ENCODE measurements at regions not wholly inside any gene's neighbourhood (a gene's known extent, or its start where the extent isn't known, plus 50 kb on each side); places are given as distances from the start of the nearest gene placed in this dataset.

- Histone ChIP-seq H3K4me3 (ENCODE audit: low read depth, low read length, poor library complexity, severe bottlenecking) (no peak overlapping the region), H3K4me2 (ENCODE audit: low read length) (no peak overlapping the region), H3F3A (ENCODE audit: insufficient read depth, low read length) (no peaks in the 10 kb centered on the region), H3K27me3 (ENCODE audit: insufficient read depth, low read length) (0 out of 2 replicates have a peak, but pooled peaks cover 4% of the 10 kb centered on the region), H3K36me3 (ENCODE audit: insufficient read depth, low read length) (no peaks in the 10 kb centered on the region), H2AFZ (ENCODE audit: low read length) (no peak overlapping the region), H3K27ac (ENCODE audit: low read depth, low read length, poor library complexity, severe bottlenecking) (no peak overlapping the region), H4K20me1 (ENCODE audit: insufficient read depth, low read length) (no peaks in the 10 kb centered on the region), H3K9me2 (ENCODE audit: low read depth, low read length) (no peaks in the 10 kb centered on the region), H3K79me2 (ENCODE audit: insufficient read depth, low read length) (no peaks in the 10 kb centered on the region), H3K9ac (ENCODE audit: low read length) (no peak overlapping the region), H3K4me1 (ENCODE audit: insufficient read depth, low read length, severe bottlenecking) (no peaks in the 10 kb centered on the region), H3K9me3 (ENCODE audit: low read length) (no peaks in the 10 kb centered on the region)
- TF ChIP-seq EZH2 (IDR thresholded peaks at IDR 0.05; ENCODE audit: borderline replicate concordance, low read length) = no peak
- no peak for TF ChIP-seq CTCF (IDR thresholded peaks at IDR 0.05; ENCODE audit: low read length)
Observed at GRCh38 chr11:45431046-45432018, 145.2 kb upstream of the SYT13 start.

GRCh38 chr11:45430361-45430760 lies 144.2 kb upstream of the SYT13 start:
- Histone ChIP-seq H3K4me2 (ENCODE audit: low read length) (no peak overlapping the region), H4K20me1 (ENCODE audit: insufficient read depth, low read length) (no peaks in the 10 kb centered on the region), H3K27ac (ENCODE audit: low read depth, low read length, poor library complexity, severe bottlenecking) (no peak overlapping the region), H3K9me3 (ENCODE audit: low read length) (no peaks in the 10 kb centered on the region), H3K36me3 (ENCODE audit: insufficient read depth, low read length) (no peaks in the 10 kb centered on the region), H3K4me3 (ENCODE audit: low read depth, low read length, poor library complexity, severe bottlenecking) (no peak overlapping the region), H3K9me2 (ENCODE audit: low read depth, low read length) (no peaks in the 10 kb centered on the region), H2AFZ (ENCODE audit: low read length) (no peak overlapping the region), H3K27me3 (ENCODE audit: insufficient read depth, low read length) (0 out of 2 replicates have a peak, but pooled peaks cover 4% of the 10 kb centered on the region), H3K9ac (ENCODE audit: low read length) (no peak overlapping the region), H3K79me2 (ENCODE audit: insufficient read depth, low read length) (no peaks in the 10 kb centered on the region), H3K4me1 (ENCODE audit: insufficient read depth, low read length, severe bottlenecking) (no peaks in the 10 kb centered on the region), H3F3A (ENCODE audit: insufficient read depth, low read length) (no peaks in the 10 kb centered on the region)
- TF ChIP-seq CTCF (IDR thresholded peaks at IDR 0.05; ENCODE audit: low read length) = no peak
- TF ChIP-seq EZH2 (IDR thresholded peaks at IDR 0.05; ENCODE audit: borderline replicate concordance, low read length) = no peak

GRCh38 chr11:45429719-45430118 lies 143.6 kb upstream of the SYT13 start:
- H3K36me3 ChIP-seq (ENCODE audit: insufficient read depth, low read length) = no peaks in the 10 kb centered on the region
- no peaks in the 10 kb centered on the region for H3K4me1 ChIP-seq (ENCODE audit: insufficient read depth, low read length, severe bottlenecking)
- no peaks in the 10 kb centered on the region for H3F3A ChIP-seq (ENCODE audit: insufficient read depth, low read length)
- H3K9ac ChIP-seq (ENCODE audit: low read length) = no peak overlapping the region
- no peaks in the 10 kb centered on the region for H4K20me1 ChIP-seq (ENCODE audit: insufficient read depth, low read length)
- H3K27me3 ChIP-seq (ENCODE audit: insufficient read depth, low read length) = 0 out of 2 replicates have a peak, but pooled peaks cover 4% of the 10 kb centered on the region
- H3K79me2 ChIP-seq (ENCODE audit: insufficient read depth, low read length) = no peaks in the 10 kb centered on the region
- H3K9me3 ChIP-seq (ENCODE audit: low read length) = no peaks in the 10 kb centered on the region
- no peak overlapping the region for H3K4me3 ChIP-seq (ENCODE audit: low read depth, low read length, poor library complexity, severe bottlenecking)
- H2AFZ ChIP-seq (ENCODE audit: low read length) = no peak overlapping the region
- H3K27ac ChIP-seq (ENCODE audit: low read depth, low read length, poor library complexity, severe bottlenecking) = no peak overlapping the region
- TF ChIP-seq EZH2 (IDR thresholded peaks at IDR 0.05; ENCODE audit: borderline replicate concordance, low read length) (no peak), CTCF (IDR thresholded peaks at IDR 0.05; ENCODE audit: low read length) (no peak)
- H3K9me2 ChIP-seq (ENCODE audit: low read depth, low read length) = no peaks in the 10 kb centered on the region
- no peak overlapping the region for H3K4me2 ChIP-seq (ENCODE audit: low read length)
